DOHH2 (cell line): ENCODE measurements at regions not wholly inside any gene's neighbourhood (a gene's known extent, or its start where the extent isn't known, plus 50 kb on each side); places are given as distances from the start of the nearest gene placed in this dataset.

Experiments used
- CTCF ChIP-seq: fragments of 200-600 bp; sonication (generic); IDR thresholded peaks from one replicate; pipeline ENCODE4 v1.5.1; 2014; ENCODE audit warnings: antibody characterized with exemption, mild to moderate bottlenecking, low read depth, low read length; ENCODE audit not compliant: poor library complexity, severe bottlenecking
- EZH2phosphoT487 ChIP-seq: fragments of 200-600 bp; sonication (generic); IDR thresholded peaks from 2 replicates; pipeline ENCODE4 v1.6.1; 2017; ENCODE audit warnings: borderline replicate concordance, mild to moderate bottlenecking, antibody characterized with exemption, low read length, moderate library complexity, mixed read lengths

DNA sequence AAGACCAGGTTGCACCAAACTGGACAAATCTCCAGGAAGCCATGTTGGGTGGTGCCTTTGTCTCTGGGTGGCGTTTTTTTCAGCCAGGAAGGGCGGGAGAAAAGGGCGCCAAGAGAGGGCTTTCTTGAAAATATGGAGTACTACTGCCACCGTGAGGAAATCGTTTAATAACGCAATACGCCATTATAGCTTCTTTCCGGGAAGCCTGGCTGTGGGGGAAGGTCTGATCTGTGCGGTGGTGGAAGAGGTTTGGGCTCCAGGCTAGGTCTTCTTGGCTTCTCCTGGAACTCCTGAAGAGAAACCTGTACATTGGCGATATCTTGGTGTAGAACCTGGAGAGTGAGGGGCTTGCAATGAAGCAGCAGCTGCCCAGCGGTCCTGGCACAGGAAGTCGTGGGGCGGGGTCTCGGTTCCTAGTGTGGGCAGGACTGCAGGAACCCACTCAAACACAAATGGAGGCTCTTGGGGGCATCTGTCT is 202.7 kb downstream of the OR13H1 start:
- no peak for TF ChIP-seq CTCF
- no peak for TF ChIP-seq EZH2phosphoT487
